Stimulated activated naive CD4-positive, alpha-beta T cell (primary cell): ENCODE measurements at regions not wholly inside any gene's neighbourhood (a gene's known extent, or its start where the extent isn't known, plus 50 kb on each side); places are given as distances from the start of the nearest gene placed in this dataset.
"Not testable (repeated sequence)": the region's sequence is repeated elsewhere in the genome, so short reads cannot be mapped to it uniquely, and the experiment has no call there.

Source experiments
- DNase-seq, 6 experiments: peaks; one replicate each; lab custom pipeline; 2025; lab: John Stamatoyannopoulos, UW

DNA sequence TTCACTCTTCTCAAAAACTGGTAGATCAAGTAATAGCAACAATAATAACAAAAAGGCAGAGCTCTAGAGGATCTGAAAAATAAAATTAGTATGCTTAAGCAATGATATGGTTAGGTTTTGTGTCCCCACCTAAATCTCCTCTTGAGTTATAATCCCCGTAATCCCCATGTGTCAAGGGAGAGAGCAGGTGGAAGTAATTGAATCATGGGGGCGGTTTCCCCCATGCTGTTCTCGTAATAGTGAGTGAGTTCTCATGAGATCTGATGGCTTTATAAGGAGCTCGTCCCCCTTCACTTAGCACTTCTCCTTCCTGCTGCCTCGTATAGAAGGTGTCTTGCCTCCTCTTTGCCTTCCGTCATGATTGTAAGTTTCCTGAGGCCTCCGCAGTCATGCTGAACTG, 60.2 kb upstream of the ABHD2 start:
- DNase-seq: no peak

DNA sequence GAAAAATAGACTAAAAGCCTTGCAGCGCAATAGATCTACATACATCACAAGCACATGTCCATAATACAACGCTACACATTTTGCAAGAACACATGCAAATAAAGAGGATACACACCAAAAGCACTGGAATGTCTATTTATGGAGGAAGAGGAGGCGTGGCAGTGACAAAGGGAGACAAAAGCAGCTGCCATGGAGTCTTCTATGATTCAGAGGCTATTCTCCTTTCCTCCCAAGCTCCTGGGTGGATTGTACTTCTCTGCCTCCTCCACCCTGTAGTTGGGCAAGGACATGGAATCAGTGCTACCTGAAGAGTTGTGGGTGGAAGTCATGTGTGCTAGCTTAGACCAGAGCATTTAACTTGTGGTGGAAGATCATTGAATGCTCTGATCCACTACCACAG, 57.9 kb upstream of the ABHD2 start:
- no peak for DNase-seq

DNA sequence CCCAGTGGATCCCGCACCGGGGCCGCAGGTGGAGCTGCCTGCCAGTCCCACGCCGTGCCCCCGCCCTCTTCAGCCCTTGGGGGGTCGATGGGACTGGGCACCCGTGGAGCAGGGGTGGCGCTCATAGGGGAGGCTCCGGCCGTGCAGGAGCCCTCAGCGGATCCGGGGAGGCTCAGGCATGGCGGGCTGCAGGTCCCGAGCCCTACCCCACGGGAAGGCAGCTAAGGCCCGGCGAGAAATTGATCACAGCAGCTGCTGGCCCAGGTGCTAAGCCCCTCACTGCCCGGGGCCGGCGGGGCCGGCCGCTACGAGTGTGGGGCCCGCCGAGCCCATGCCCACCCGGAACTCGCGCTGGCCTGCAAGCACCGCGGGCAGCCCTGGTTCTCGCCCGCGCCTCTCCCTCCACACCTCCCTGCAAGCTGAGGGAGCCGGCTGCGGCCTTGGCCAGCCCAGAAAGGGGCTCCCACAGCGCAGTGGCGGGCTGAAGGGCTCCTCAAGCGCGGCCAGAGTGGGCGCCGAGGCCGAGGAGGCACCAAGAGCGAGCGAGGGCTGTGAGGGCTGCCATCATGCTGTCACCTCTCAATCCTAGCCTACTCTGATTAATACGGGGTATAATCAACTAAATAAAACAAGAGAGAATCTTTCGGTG, 56.5 kb upstream of the ABHD2 start:
- not testable (repeated sequence) for DNase-seq

DNA sequence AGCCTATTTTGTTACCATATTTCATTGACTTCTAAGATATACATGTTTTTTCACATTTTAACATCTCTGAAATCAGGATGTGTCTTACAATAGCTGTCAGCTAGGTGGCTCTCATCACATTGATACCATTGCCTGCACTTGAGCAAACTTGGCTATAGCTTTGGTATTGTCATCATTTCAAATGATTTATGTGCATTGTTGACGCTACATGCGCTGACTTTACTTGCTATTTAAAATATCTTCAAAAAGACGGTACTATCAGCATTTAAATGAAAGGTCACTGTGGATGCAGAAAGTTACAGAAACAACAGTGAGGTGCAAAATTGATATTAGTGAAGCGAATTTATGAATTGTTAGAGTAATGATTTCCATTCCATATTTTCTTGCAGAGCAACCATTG, 54.0 kb upstream of the ABHD2 start:
- DNase-seq: no peak

DNA sequence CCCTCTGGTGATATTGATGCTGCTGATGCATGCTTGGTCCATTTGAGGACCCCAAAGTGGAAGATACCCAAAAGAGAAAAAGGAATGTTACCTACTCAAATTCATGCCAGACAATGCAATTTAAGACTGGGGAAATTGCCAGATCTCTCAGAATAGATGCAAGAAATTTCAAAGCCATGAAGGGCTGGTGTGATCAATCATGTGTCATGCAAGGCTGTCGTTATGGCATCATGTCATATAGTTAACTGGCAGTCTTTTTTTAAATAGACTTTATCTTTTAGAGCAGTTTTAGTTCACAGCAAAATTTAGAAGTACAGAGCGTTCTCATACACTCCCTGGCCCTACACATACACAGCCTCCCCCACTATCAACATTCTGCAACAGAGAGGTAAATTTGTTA, 53.1 kb upstream of the ABHD2 start:
- DNase-seq: no peak

DNA sequence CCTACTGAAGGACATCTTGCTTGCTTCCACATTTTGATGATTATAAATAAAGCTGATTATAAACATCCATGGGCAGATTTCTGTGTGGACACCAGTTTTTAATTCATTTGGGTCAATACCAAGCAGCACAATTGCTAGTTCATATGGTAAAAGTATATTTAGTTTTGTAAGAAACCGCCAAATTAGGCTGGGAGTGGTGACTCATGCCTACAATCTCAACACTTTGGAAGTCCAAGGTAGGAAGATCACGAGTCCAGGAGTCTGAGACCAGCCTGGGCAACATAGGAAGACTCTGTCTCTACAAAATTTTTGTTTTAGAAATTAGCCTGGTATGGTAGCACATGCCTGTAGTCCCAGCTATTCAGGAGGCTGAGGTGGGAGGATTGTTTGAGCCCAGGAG, 52.6 kb upstream of the ABHD2 start:
- no peak for DNase-seq

DNA sequence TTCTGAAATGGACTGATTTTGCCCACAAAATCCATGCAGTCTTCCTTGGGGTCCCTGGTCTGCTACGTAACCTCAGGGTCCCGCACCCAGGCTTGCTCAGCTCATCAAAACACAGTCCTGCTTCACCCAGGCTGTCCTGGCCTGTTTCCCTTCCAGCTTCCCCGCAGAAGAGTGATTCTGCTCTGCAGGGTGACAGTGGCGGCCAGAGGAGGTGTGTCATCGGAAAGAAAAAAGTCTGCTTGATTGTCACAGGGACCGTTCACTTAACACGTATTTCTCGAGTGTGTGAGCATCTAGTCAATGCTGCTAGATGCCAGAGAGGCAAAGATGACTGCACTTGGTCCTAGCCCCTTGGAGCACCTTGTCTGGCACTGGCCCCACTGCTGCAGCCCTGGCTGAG, 50.1 kb upstream of the ABHD2 start:
- DNase-seq: no peak
